Tibial artery (tissue), 4 donors: ENCODE measurements at regions not wholly inside any gene's neighbourhood (a gene's known extent, or its start where the extent isn't known, plus 50 kb on each side); places are given as distances from the start of the nearest gene placed in this dataset.

Experiments
- DNase-seq, 2 donors: peaks; one replicate each; pipeline ENCODE4 v3.0.0-alpha.2; 2019
- H3K27ac ChIP-seq, 2 donors: fragments of 200-600 bp; sonication (generic) in 1 of 2; 1 replicate in 1 of 2; 2 replicates in 1 of 2; pipeline ENCODE4 v1.5.1; 2018 to 2019; ENCODE audit warnings: mild to moderate bottlenecking in 1 of 2
- H3K27me3 ChIP-seq, 2 donors: fragments of 200-600 bp; sonication (generic) in 1 of 2; one replicate each; pipeline versions ENCODE4 v1.5.1 to v1.6.0; 2016 to 2019
- H3K36me3 ChIP-seq, 3 donors: fragments of 200-600 bp; sonication (generic) in 2 of 3; one replicate each; pipeline ENCODE4 v1.5.1; 2016 to 2019; ENCODE audit warnings: mild to moderate bottlenecking in 2 of 3
- H3K4me1 ChIP-seq, 4 donors: fragments of 200-600 bp; sonication (generic) in 2 of 4; 1 replicate in 3 of 4; 2 replicates in 1 of 4; pipeline ENCODE4 v1.5.1; 2016 to 2019
- H3K4me3 ChIP-seq, 2 donors: fragments of 200-600 bp; sonication (generic) in 1 of 2; 1 replicate in 1 of 2; 2 replicates in 1 of 2; pipeline ENCODE4 v1.5.1; 2018 to 2019; ENCODE audit warnings: mild to moderate bottlenecking in 2 of 2
- H3K9me3 ChIP-seq, 3 donors: fragments of 200-600 bp; sonication (generic) in 1 of 3; one replicate each; pipeline ENCODE4 v1.5.1; 2016 to 2019
- intact Hi-C: fragments of 100-400 bp; cut with DNase I; formaldehyde crosslinking; loops from one replicate; pipeline ENCODE4 v1.15.0; 2023; ENCODE audit warnings: low total_unique reads
- TF ChIP-seq, protein P1 (sequence below), 2 experiments: fragments of 200-600 bp in 1 of 2; fragments of 450-650 bp in 1 of 2; IDR thresholded peaks; one replicate each; pipeline ENCODE4 v1.5.1; 2017 to 2019; ENCODE audit warnings: antibody characterized with exemption in 2 of 2, mild to moderate bottlenecking in 1 of 2, moderate library complexity in 1 of 2

DNA sequence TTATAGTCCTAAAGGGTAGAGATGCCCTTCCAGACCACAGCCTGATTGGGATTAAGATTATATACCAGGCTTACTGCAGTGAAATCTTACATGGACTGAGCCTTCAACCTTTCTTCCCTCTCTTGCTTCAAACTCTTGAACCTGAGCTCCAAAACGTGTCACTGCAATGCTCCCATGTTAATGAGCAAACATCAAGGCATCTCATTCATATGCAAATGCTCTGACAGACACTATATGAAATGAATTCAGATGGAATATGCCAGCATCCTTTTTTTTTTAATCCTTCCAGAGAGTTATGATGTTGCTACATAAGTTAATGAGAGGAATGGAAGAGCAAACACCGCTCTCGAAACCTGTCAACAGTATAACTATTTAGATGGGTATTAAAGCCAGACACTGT lies 611.9 kb upstream of the CDH11 start:
- no peaks in the 10 kb centered on the region for H3K27me3 ChIP-seq
- DNase-seq, result no peak
- H3K4me1 ChIP-seq, result no peaks in the 10 kb centered on the region
- TF ChIP-seq, protein P1, sequence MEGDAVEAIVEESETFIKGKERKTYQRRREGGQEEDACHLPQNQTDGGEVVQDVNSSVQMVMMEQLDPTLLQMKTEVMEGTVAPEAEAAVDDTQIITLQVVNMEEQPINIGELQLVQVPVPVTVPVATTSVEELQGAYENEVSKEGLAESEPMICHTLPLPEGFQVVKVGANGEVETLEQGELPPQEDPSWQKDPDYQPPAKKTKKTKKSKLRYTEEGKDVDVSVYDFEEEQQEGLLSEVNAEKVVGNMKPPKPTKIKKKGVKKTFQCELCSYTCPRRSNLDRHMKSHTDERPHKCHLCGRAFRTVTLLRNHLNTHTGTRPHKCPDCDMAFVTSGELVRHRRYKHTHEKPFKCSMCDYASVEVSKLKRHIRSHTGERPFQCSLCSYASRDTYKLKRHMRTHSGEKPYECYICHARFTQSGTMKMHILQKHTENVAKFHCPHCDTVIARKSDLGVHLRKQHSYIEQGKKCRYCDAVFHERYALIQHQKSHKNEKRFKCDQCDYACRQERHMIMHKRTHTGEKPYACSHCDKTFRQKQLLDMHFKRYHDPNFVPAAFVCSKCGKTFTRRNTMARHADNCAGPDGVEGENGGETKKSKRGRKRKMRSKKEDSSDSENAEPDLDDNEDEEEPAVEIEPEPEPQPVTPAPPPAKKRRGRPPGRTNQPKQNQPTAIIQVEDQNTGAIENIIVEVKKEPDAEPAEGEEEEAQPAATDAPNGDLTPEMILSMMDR (IDR thresholded peaks at IDR 0.05), result no peak
- no peaks in the 10 kb centered on the region for H3K9me3 ChIP-seq
- intact Hi-C loops, result no loop called here
- no peaks in the 10 kb centered on the region for H3K36me3 ChIP-seq
- H3K4me3 ChIP-seq, result no peak overlapping the region
- H3K27ac ChIP-seq, result no peak overlapping the region

DNA sequence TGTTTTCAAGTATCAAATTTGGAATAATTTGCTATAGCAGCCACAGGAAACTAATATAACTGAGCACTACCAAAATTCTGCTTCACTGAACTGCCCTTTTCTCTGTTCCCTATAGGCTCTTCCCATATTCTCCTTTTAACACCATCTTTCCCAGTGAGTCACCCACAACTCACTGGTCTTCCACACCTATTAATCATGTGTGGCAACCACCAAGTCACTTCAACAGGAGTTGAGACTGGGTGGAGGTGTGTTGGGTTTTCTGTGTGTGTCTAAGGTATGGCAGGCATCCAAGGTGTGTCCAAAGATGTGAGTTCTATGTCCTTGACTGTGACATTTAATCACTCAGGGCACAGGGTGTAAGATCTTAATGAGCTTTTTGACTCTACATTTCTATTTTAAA lies 610.0 kb upstream of the CDH11 start:
- intact Hi-C loops, result no loop called here
- TF ChIP-seq, protein P1 (IDR thresholded peaks at IDR 0.05), result no peak
- H3K9me3 ChIP-seq, result no peaks in the 10 kb centered on the region
- no peak for DNase-seq
- H3K4me3 ChIP-seq, result no peak overlapping the region
- H3K27ac ChIP-seq, result no peak overlapping the region
- no peaks in the 10 kb centered on the region for H3K4me1 ChIP-seq
- no peaks in the 10 kb centered on the region for H3K27me3 ChIP-seq
- no peaks in the 10 kb centered on the region for H3K36me3 ChIP-seq

DNA sequence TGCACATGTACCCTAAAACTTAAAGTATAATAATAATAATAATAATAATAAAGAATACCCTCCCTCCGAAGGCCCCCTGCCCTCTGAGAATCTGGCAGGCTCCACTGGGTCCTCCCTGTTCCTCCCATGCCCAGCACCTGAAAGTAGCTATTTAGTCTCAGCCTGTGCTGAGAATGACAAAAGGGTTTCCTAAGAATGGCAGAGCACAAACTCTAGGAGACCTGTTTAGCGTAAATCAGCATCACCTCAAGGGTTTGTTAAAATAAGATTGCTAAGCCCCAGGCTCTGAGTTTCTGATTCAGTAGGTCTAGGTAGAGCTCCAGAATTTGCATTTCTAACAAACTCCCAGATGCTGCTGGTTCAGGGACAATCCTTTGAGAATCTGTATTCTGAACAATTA lies 606.8 kb upstream of the CDH11 start:
- Histone ChIP-seq H3K4me1 (peaks cover 0 to 10% (median 1%) of the 10 kb centered on the region in 4 donors), H3K27ac (no peak overlapping the region), H3K36me3 (no peaks in the 10 kb centered on the region), H3K27me3 (no peaks in the 10 kb centered on the region), H3K4me3 (no peak overlapping the region), H3K9me3 (no peaks in the 10 kb centered on the region)
- intact Hi-C loops, result no loop called here
- TF ChIP-seq, protein P1 (IDR thresholded peaks at IDR 0.05), result no peak
- no peak for DNase-seq

DNA sequence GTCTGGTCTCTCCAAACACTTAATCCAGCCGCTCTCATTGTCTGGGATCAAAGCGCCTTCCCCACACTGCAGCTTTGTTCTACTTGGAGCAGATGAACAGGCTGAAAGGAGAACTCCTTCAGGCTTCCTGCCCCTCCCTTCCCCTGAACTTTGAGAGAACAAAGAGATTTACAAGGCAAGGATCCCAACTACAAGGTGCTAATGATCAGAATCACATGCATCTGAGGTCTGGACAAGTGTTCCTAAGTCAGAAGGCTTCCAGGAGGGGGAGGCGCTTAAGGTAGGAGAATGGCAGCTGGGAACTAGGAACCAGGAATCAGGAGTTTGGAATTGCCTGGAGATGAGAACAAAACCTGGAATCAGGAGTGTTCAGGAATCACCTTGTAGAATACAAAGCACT lies 606.3 kb upstream of the CDH11 start:
- no peak for DNase-seq
- Histone ChIP-seq H3K36me3 (no peaks in the 10 kb centered on the region), H3K4me1 (peaks cover 0 to 10% (median 1%) of the 10 kb centered on the region in 4 donors), H3K9me3 (no peaks in the 10 kb centered on the region), H3K27me3 (no peaks in the 10 kb centered on the region), H3K27ac (no peak overlapping the region), H3K4me3 (no peak overlapping the region)
- intact Hi-C loops, result no loop called here
- TF ChIP-seq, protein P1 (IDR thresholded peaks at IDR 0.05), result no peak

DNA sequence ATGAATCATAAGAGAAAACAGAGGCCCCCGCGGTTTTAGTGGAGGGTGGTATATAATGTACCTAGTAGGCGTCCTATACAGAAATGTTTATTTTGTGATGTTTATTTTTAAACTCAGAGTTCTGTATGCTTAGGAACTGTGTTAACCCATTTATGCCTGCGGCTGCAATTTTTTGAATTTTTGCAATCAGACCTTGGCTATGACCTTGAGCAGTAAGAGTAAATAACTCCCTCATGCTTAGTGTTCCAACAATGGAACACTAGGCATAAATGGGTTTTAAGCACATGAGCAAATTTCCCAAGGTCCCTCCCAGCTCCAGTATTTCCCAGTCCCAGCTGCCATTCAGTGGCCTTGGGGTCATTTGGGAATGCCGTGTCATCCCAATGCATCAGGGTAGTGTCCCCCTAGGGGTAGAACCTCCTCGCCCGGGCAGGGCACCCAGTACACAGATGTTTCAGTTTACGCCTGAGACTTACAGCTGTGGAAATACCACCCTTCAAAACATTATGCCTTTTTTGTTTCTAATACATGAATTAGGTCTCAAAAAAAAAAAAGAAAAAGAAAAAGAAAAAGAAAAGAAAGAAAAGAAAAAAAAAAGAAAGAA lies 605.8 kb upstream of the CDH11 start:
- TF ChIP-seq, protein P1 (IDR thresholded peaks at IDR 0.05), result no peak
- Histone ChIP-seq H3K4me1 (peaks cover 0 to 10% (median 1%) of the 10 kb centered on the region in 4 donors), H3K27ac (no peak overlapping the region), H3K36me3 (no peaks in the 10 kb centered on the region), H3K4me3 (no peak overlapping the region), H3K27me3 (no peaks in the 10 kb centered on the region), H3K9me3 (no peaks in the 10 kb centered on the region)
- no peak for DNase-seq
- intact Hi-C loops, result no loop called here
